SK-N-SH (cell line): ENCODE measurements at regions not wholly inside any gene's neighbourhood (a gene's known extent, or its start where the extent isn't known, plus 50 kb on each side); places are given as distances from the start of the nearest gene placed in this dataset.
"Not testable (repeated sequence)": the region's sequence is repeated elsewhere in the genome, so short reads cannot be mapped to it uniquely, and the experiment has no call there.

ENCODE experiments used
- CTCF ChIA-PET: fragments of 300-600, 350-600 bp; formaldehyde crosslinking; extraction: SDS; loops from one replicate; lab custom pipeline; 2021; lab: Yijun Ruan, JAX
- POLR2A ChIA-PET: fragments of 350-600 bp; sonication (Branson Sonifier 250); formaldehyde crosslinking; extraction: SDS; loops from one replicate; lab custom pipeline; 2020; ENCODE audit warnings: antibody characterized with exemption, inconsistent platforms; lab: Yijun Ruan, JAX
- DNase-seq: peaks from one replicate; pipeline ENCODE4 v3.0.0; 2012
- H2AFZ ChIP-seq: fragments of 200-600 bp; sonication (generic); 2 replicates; pipeline ENCODE4 v1.8.1; 2016; ENCODE audit warnings: antibody characterized with exemption, mild to moderate bottlenecking, low read depth
- H3F3A ChIP-seq: fragments of 200-600 bp; sonication (generic); replicated peaks from 2 replicates; pipeline ENCODE3; 2016; ENCODE audit warnings: antibody characterized with exemption, mild to moderate bottlenecking; ENCODE audit not compliant: insufficient read depth
- H3K27ac ChIP-seq, 2 experiments: fragments of 200-500 bp in 1 of 2; fragments of 200-600 bp in 1 of 2; sonication (Bioruptor generic) in 1 of 2; sonication (generic), shearing (Covaris generic) in 1 of 2; 2 replicates each; pipeline versions ENCODE4 v1.5.1 to v1.6.1; 2014 to 2016; ENCODE audit warnings: low read depth in 2 of 2, inconsistent platforms in 1 of 2, low read length in 1 of 2, mild to moderate bottlenecking in 1 of 2, mixed read lengths in 1 of 2
- H3K27me3 ChIP-seq: fragments of 200-600 bp; sonication (generic), shearing (Covaris generic); 2 replicates; pipeline ENCODE4 v1.6.1; 2016; ENCODE audit warnings: mixed run types; ENCODE audit not compliant: insufficient read depth
- H3K36me3 ChIP-seq, 2 experiments: fragments of 200-500 bp in 1 of 2; fragments of 200-600 bp in 1 of 2; sonication (Bioruptor generic) in 1 of 2; sonication (generic) in 1 of 2; replicated peaks in 1 of 2; 2 replicates each; pipeline versions ENCODE3 to v1.5.1; 2014 to 2016; ENCODE audit warnings: low read length in 1 of 2, mild to moderate bottlenecking in 1 of 2; ENCODE audit not compliant: insufficient read depth in 2 of 2, control insufficient read depth in 1 of 2
- H3K4me1 ChIP-seq, 2 experiments: fragments of 200-500 bp in 1 of 2; fragments of 200-600 bp in 1 of 2; sonication (Bioruptor generic) in 1 of 2; sonication (generic), shearing (Covaris generic) in 1 of 2; 2 replicates each; pipeline versions ENCODE4 v1.5.1 to v1.6.1; 2014 to 2016; ENCODE audit warnings: low read depth in 1 of 2, low read length in 1 of 2, mixed run types in 1 of 2; ENCODE audit not compliant: insufficient read depth in 2 of 2, control insufficient read depth in 1 of 2
- H3K4me2 ChIP-seq: fragments of 200-600 bp; sonication (generic), shearing (Covaris generic); 2 replicates; pipeline ENCODE4 v1.6.1; 2017; ENCODE audit warnings: mixed run types
- H3K4me3 ChIP-seq, 2 experiments: fragments of 200-500 bp in 1 of 2; fragments of 200-600 bp in 1 of 2; sonication (Bioruptor generic) in 1 of 2; sonication (generic), shearing (Covaris generic) in 1 of 2; 2 replicates each; pipeline versions ENCODE4 v1.5.1 to v1.8.1; 2014 to 2016; ENCODE audit warnings: low read depth in 2 of 2, inconsistent platforms in 1 of 2, low read length in 1 of 2, mild to moderate bottlenecking in 1 of 2, mixed read lengths in 1 of 2, moderate library complexity in 1 of 2
- H3K79me2 ChIP-seq: fragments of 200-600 bp; sonication (generic); 2 replicates; pipeline ENCODE4 v1.8.1; 2017; ENCODE audit warnings: mild to moderate bottlenecking; ENCODE audit not compliant: insufficient read depth
- H3K9ac ChIP-seq: fragments of 200-600 bp; sonication (generic); 2 replicates; pipeline ENCODE4 v1.6.1; 2017; ENCODE audit warnings: mixed run types
- H3K9me2 ChIP-seq: fragments of 200-600 bp; sonication (generic); 2 replicates; pipeline ENCODE4 v1.6.1; 2017; ENCODE audit warnings: mixed run types
- H3K9me3 ChIP-seq: fragments of 200-600 bp; sonication (generic); 2 replicates; pipeline ENCODE4 v1.6.1; 2017; ENCODE audit warnings: mixed run types, mild to moderate bottlenecking, moderate library complexity
- H4K20me1 ChIP-seq: fragments of 200-600 bp; sonication (generic); 2 replicates; pipeline ENCODE4 v1.6.1; 2017; ENCODE audit warnings: mild to moderate bottlenecking, mixed run types; ENCODE audit not compliant: insufficient read depth
- ELF1 ChIP-seq: IDR thresholded peaks from 2 replicates; pipeline ENCODE4 v1.4.0; 2012
- FOSL2 ChIP-seq: IDR thresholded peaks from 2 replicates; pipeline ENCODE4 v1.4.0; 2012; ENCODE audit warnings: low read depth, mild to moderate bottlenecking, moderate library complexity, borderline replicate concordance
- FOXJ3 ChIP-seq: sonication (generic); formaldehyde crosslinking; IDR thresholded peaks from 2 replicates; pipeline ENCODE4 v1.5.1; 2020; ENCODE audit warnings: mild to moderate bottlenecking, missing genetic modification reagents
- FOXM1 ChIP-seq: IDR thresholded peaks from 2 replicates; pipeline ENCODE4 v1.4.0; 2012; ENCODE audit warnings: low read depth, mild to moderate bottlenecking
- GATA2 ChIP-seq: sonication (generic); formaldehyde crosslinking; IDR thresholded peaks from 2 replicates; pipeline ENCODE4 v1.5.0; 2020; ENCODE audit warnings: mild to moderate bottlenecking, missing genetic modification reagents
- MEF2A ChIP-seq: IDR thresholded peaks from 2 replicates; pipeline ENCODE4 v1.4.0; 2012; ENCODE audit warnings: low read depth, borderline replicate concordance
- NRF1 ChIP-seq: IDR thresholded peaks from 2 replicates; pipeline ENCODE4 v1.6.1; 2012; ENCODE audit warnings: low read depth, mild to moderate bottlenecking, low read length
- POLR2AphosphoS5 ChIP-seq: IDR thresholded peaks from 2 replicates; pipeline ENCODE4 v1.6.1; 2012; ENCODE audit warnings: low read depth, low read length
- RAD21 ChIP-seq: IDR thresholded peaks from 2 replicates; pipeline ENCODE4 v1.6.1; 2012; ENCODE audit warnings: mild to moderate bottlenecking, low read length
- RCOR1 ChIP-seq: fragments of 150-350 bp; IDR thresholded peaks from 2 replicates; pipeline ENCODE4 v1.6.1; 2017; ENCODE audit warnings: antibody characterized with exemption, low read length
- SMC3 ChIP-seq: IDR thresholded peaks from 2 replicates; pipeline ENCODE4 v1.6.1; 2012; ENCODE audit warnings: low read depth, low read length, improper control_type of control experiment
- TCF12 ChIP-seq: IDR thresholded peaks from 2 replicates; pipeline ENCODE4 v1.4.0; 2012
- WGBS: methylation state at CpG from one replicate; pipeline ENCODE4 v1.1.6; 2017; ENCODE audit warnings: low lambda C conversion rate; 5-methylcytosine and 5-hydroxymethylcytosine counted together
- TF ChIP-seq, protein P1 (sequence below): IDR thresholded peaks from 2 replicates; pipeline ENCODE4; 2012
- TF ChIP-seq, protein P2 (sequence below): IDR thresholded peaks from 2 replicates; pipeline ENCODE4 v1.6.1; 2012; ENCODE audit warnings: mild to moderate bottlenecking, low read depth, low read length, moderate library complexity
- TF ChIP-seq, protein P3 (sequence below): IDR thresholded peaks from 2 replicates; pipeline ENCODE4 v1.4.0; 2012; ENCODE audit warnings: low read depth

DNA sequence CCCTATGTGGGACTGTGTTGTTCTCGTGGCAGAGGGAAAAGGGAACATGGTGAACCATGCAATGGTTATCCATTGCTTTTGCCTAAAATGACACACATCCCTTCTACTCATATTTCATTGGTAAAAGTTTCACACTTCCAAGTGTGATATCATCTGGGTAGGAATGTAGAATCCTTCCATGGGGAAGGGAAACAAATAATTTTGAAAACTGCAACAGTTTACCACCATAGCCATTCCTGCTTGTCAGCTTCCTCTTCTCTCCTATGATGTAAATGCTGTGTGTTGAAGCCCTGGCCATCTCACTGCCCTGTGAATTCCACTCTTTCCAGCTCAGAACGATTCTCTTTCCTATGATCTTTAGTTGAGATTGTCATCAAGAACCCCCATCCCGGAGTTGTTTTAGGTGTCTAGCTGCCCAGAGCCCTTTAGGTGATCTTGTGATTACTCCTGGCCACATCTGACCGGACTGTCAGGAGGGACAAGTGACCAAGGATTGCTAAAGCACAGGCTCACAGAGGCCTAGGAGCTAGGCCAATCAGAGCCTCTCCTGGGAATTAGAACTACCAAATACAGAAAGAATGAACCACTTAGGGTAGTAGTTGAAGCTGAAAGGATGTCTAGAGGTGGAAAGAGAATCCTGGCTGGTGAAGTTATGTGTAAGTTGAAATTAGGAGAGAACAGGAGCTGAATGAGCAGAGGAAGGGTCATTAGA is 84.6 kb downstream of the VCPKMT start:
- Histone ChIP-seq H3K4me3 (no peak overlapping the region), H3K27ac (peak overlapping the region in 1 of 2 experiments; percentile 17; a peak in 2 of 4 replicates), H3K36me3 (no peaks in the 10 kb centered on the region), H3K9ac (peak overlapping the region; percentile 44), H3K27me3 (no peaks in the 10 kb centered on the region), H2AFZ (peak overlapping the region; percentile 37), H3K9me2 (no peaks in the 10 kb centered on the region), H3K4me2 (no peak overlapping the region), H3K4me1 (peaks cover 0 to 6% of the 10 kb centered on the region in 2 experiments; a peak in 1 of 4 replicates), H4K20me1 (no peaks in the 10 kb centered on the region), H3F3A (no peaks in the 10 kb centered on the region), H3K9me3 (no peaks in the 10 kb centered on the region), H3K79me2 (no peaks in the 10 kb centered on the region)
- TF ChIP-seq FOXJ3 (no peak), ELF1 (no peak), FOSL2 (no peak), GATA2 (CRISPR knock-in tag) (no peak), MEF2A (no peak), TCF12 (no peak), NRF1 (no peak), RAD21 (no peak), FOXM1 (no peak), POLR2AphosphoS5 (no peak), SMC3 (no peak), RCOR1 (no peak)
- TF ChIP-seq, protein P1, sequence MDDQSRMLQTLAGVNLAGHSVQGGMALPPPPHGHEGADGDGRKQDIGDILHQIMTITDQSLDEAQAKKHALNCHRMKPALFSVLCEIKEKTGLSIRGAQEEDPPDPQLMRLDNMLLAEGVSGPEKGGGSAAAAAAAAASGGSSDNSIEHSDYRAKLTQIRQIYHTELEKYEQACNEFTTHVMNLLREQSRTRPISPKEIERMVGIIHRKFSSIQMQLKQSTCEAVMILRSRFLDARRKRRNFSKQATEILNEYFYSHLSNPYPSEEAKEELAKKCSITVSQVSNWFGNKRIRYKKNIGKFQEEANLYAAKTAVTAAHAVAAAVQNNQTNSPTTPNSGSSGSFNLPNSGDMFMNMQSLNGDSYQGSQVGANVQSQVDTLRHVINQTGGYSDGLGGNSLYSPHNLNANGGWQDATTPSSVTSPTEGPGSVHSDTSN = no peak
- TF ChIP-seq, protein P2, sequence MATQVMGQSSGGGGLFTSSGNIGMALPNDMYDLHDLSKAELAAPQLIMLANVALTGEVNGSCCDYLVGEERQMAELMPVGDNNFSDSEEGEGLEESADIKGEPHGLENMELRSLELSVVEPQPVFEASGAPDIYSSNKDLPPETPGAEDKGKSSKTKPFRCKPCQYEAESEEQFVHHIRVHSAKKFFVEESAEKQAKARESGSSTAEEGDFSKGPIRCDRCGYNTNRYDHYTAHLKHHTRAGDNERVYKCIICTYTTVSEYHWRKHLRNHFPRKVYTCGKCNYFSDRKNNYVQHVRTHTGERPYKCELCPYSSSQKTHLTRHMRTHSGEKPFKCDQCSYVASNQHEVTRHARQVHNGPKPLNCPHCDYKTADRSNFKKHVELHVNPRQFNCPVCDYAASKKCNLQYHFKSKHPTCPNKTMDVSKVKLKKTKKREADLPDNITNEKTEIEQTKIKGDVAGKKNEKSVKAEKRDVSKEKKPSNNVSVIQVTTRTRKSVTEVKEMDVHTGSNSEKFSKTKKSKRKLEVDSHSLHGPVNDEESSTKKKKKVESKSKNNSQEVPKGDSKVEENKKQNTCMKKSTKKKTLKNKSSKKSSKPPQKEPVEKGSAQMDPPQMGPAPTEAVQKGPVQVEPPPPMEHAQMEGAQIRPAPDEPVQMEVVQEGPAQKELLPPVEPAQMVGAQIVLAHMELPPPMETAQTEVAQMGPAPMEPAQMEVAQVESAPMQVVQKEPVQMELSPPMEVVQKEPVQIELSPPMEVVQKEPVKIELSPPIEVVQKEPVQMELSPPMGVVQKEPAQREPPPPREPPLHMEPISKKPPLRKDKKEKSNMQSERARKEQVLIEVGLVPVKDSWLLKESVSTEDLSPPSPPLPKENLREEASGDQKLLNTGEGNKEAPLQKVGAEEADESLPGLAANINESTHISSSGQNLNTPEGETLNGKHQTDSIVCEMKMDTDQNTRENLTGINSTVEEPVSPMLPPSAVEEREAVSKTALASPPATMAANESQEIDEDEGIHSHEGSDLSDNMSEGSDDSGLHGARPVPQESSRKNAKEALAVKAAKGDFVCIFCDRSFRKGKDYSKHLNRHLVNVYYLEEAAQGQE = no peak
- TF ChIP-seq, protein P3, sequence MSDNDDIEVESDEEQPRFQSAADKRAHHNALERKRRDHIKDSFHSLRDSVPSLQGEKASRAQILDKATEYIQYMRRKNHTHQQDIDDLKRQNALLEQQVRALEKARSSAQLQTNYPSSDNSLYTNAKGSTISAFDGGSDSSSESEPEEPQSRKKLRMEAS = no peak
- 72% methylated on average over 4 of the region's 4 CpGs for WGBS
- CTCF ChIA-PET = interaction anchor here (1.2 kb wide), 1 partner anchor 52 kb away, joined by 3 read pairs; no protein-coding TSS in a partner anchor
- DNase-seq = no peak
- POLR2A ChIA-PET = no interaction called here

DNA sequence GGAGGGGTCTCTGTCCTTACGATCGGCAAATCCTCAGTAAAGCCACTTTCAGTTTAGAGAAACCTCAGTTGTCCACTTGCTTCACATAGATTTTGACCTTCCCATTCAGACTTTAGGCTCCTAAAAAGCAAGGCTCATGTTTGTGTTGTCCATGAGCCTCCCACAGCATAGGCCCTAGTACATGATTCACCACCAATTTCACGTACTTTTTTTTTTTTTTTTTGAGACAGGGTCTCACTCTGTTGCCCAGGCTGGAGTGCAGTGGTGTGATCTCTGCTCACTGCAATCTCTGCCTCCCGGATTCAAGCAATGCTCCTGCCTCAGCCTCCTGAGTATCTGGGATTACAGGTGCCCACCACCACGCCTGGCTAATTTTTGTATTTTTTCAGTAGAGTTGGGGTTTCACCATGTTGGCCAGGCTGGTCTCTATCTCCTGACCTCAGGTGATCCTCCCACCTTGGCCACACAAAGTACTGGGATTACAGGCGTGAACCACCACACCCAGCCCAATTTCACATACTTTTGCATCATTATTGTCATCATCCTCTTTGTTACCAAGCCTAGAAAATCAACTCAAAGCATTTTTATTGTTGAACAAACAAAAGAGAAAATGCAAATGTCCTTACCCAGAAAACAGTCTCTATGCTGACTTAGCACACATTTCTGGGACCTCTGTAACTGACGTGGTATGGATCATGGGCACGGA is 83.8 kb downstream of the VCPKMT start:
- H3K9me3 ChIP-seq, DNase-seq, POLR2A ChIA-PET, H3K4me1 ChIP-seq, H3K36me3 ChIP-seq, H3F3A ChIP-seq, H3K27ac ChIP-seq, H2AFZ ChIP-seq, H3K9ac ChIP-seq, H3K4me2 ChIP-seq, H3K27me3 ChIP-seq, CTCF ChIA-PET, H3K79me2 ChIP-seq, H4K20me1 ChIP-seq, H3K9me2 ChIP-seq, H3K4me3 ChIP-seq: not testable (repeated sequence)
- 95% methylated on average over 8 of the region's 8 CpGs for WGBS
